HG02870 (cell line): ENCODE measurements at regions not wholly inside any gene's neighbourhood (a gene's known extent, or its start where the extent isn't known, plus 50 kb on each side); places are given as distances from the start of the nearest gene placed in this dataset.

Experiments used
- ATAC-seq: cut with Tn5 transposase; IDR thresholded peaks from one replicate; pipeline ENCODE4 v1.9.1; 2021; ENCODE audit warnings: mild to moderate bottlenecking, moderate library complexity; ENCODE audit not compliant: unreplicated experiment

GRCh38 chr12:69095765-69096477 lies 143.4 kb upstream of the CPSF6 start:
- no peak for ATAC-seq

- no peak for ATAC-seq
These were observed 142.6 kb upstream of the CPSF6 start for GRCh38 chr12:69096669-69097335.

GRCh38 chr12:69097619-69098368 lies 141.6 kb upstream of the CPSF6 start:
- no peak for ATAC-seq

- ATAC-seq, result no peak
These were observed 140.1 kb upstream of the CPSF6 start for GRCh38 chr12:69099201-69099837.

GRCh38 chr12:69101505-69101904 lies 137.9 kb upstream of the CPSF6 start:
- ATAC-seq, result no peak

GRCh38 chr12:69102856-69103255 lies 136.5 kb upstream of the CPSF6 start:
- ATAC-seq, result no peak

GRCh38 chr12:69105101-69105962 lies 134.0 kb upstream of the CPSF6 start:
- no peak for ATAC-seq

GRCh38 chr12:69106482-69107118 lies 132.8 kb upstream of the CPSF6 start:
- no peak for ATAC-seq

GRCh38 chr12:69107541-69107940 lies 131.8 kb upstream of the CPSF6 start:
- no peak for ATAC-seq

- no peak for ATAC-seq
These were observed 131.3 kb upstream of the CPSF6 start for GRCh38 chr12:69108037-69108436.

GRCh38 chr12:69112616-69113015 lies 126.8 kb upstream of the CPSF6 start:
- ATAC-seq, result no peak

GRCh38 chr12:69115099-69115498 lies 124.3 kb upstream of the CPSF6 start:
- ATAC-seq, result no peak

- no peak for ATAC-seq
These were observed 123.4 kb upstream of the CPSF6 start for GRCh38 chr12:69115951-69116350.

- no peak for ATAC-seq
These were observed 121.7 kb upstream of the CPSF6 start for GRCh38 chr12:69117566-69118266.

GRCh38 chr12:69118516-69118915 lies 120.9 kb upstream of the CPSF6 start:
- no peak for ATAC-seq

GRCh38 chr12:69119770-69120169 lies 119.6 kb upstream of the CPSF6 start:
- no peak for ATAC-seq

- ATAC-seq, result no peak
These were observed 119.0 kb upstream of the CPSF6 start for GRCh38 chr12:69120354-69120753.

GRCh38 chr12:69123311-69123710 lies 116.1 kb upstream of the CPSF6 start:
- ATAC-seq, result no peak

- ATAC-seq, result no peak
These were observed 115.3 kb upstream of the CPSF6 start for GRCh38 chr12:69123919-69124638.
